Esophagus muscularis mucosa (tissue), 4 donors: ENCODE measurements at regions not wholly inside any gene's neighbourhood (a gene's known extent, or its start where the extent isn't known, plus 50 kb on each side); places are given as distances from the start of the nearest gene placed in this dataset.

Experiments used
- DNase-seq: peaks from one replicate; pipeline ENCODE4 v3.0.0-alpha.2; 2017; ENCODE audit errors: extremely low spot score
- H3K27ac ChIP-seq, 4 donors: fragments of 200-600 bp; sonication (generic); replicated peaks in 1 of 4; 1 replicate in 3 of 4; 2 replicates in 1 of 4; pipeline ENCODE4 v1.5.1; 2016 to 2019; ENCODE audit warnings: mild to moderate bottlenecking in 1 of 4
- H3K27me3 ChIP-seq, 4 donors: fragments of 200-600 bp; sonication (generic); one replicate each; pipeline versions ENCODE4 v1.5.1 to v1.6.0; 2016 to 2019
- H3K36me3 ChIP-seq, 4 donors: fragments of 200-600 bp; sonication (generic); one replicate each; pipeline ENCODE4 v1.5.1; 2016 to 2019
- H3K4me1 ChIP-seq, 4 donors: fragments of 200-600 bp; sonication (generic); one replicate each; pipeline ENCODE4 v1.5.1; 2016 to 2019
- H3K4me3 ChIP-seq, 4 donors: fragments of 200-600 bp; sonication (generic); 1 replicate in 2 of 4; 2 replicates in 2 of 4; pipeline ENCODE4 v1.5.1; 2016 to 2019; ENCODE audit warnings: mild to moderate bottlenecking in 4 of 4, moderate library complexity in 1 of 4
- H3K9me3 ChIP-seq, 4 donors: fragments of 200-600 bp; sonication (generic); 1 replicate in 3 of 4; 2 replicates in 1 of 4; pipeline ENCODE4 v1.5.1; 2016 to 2019
- CTCF ChIP-seq, 3 experiments: fragments of 200-600 bp in 2 of 3; fragments of 450-650 bp in 1 of 3; sonication (generic) in 2 of 3; IDR thresholded peaks; one replicate each; pipeline ENCODE4 v1.5.1; 2017 to 2019; ENCODE audit warnings: antibody characterized with exemption in 3 of 3, mild to moderate bottlenecking in 2 of 3, moderate library complexity in 1 of 3
- EP300 ChIP-seq: sonication (generic); formaldehyde crosslinking; IDR thresholded peaks from one replicate; pipeline ENCODE4 v1.6.1; 2017; ENCODE audit warnings: antibody characterized with exemption
- POLR2A ChIP-seq: fragments of 450-650 bp; IDR thresholded peaks from one replicate; pipeline ENCODE4 v1.6.1; 2017; ENCODE audit warnings: antibody characterized with exemption, moderate library complexity, mild to moderate bottlenecking, low read depth
- POLR2AphosphoS5 ChIP-seq, 2 donors: sonication (generic); formaldehyde crosslinking; IDR thresholded peaks; one replicate each; pipeline ENCODE4 v1.6.1; 2017; ENCODE audit warnings: antibody characterized with exemption in 2 of 2
- WGBS: methylation state at CpG from one replicate; pipeline ENCODE4 v1.1.5; 2018; 5-methylcytosine and 5-hydroxymethylcytosine counted together
- intact Hi-C: fragments of 100-400 bp; cut with DNase I; formaldehyde crosslinking; loops from one replicate; pipeline ENCODE4 v1.15.1; 2023

DNA sequence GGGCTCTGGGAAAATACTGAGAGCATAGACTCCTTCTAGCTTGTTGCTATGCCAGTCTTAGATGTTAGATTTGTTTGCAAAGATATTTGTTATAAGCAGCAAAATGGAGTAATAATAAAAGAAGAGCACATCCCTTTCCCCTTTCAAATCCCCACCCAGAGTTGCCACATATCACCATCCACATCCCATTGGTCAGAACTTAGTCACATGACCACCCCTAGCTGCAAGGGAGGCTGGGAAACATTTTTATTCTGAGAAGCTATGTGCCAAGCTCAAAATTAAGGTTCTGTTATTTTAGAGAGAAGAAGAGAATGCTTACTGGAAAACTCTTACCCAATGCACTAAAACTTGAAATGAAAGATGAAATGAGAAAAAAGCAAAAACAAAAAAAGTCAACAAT, 193.9 kb upstream of the MVB12B start:
- TF ChIP-seq EP300 (no peak), CTCF (IDR thresholded peaks at IDR 0.05) (no peak), POLR2AphosphoS5 (IDR thresholded peaks at IDR 0.05) (no peak)
- no peak overlapping the region for H3K27ac ChIP-seq
- peaks cover 0 to under 1% (median 0%) of the 10 kb centered on the region in 4 donors for H3K27me3 ChIP-seq
- no peak overlapping the region for H3K4me3 ChIP-seq
- no peaks in the 10 kb centered on the region for H3K4me1 ChIP-seq
- intact Hi-C loops, result no loop called here
- H3K36me3 ChIP-seq, result no peaks in the 10 kb centered on the region
- no peak for DNase-seq
- peaks cover 0 to 13% (median 10%) of the 10 kb centered on the region in 4 donors for H3K9me3 ChIP-seq

DNA sequence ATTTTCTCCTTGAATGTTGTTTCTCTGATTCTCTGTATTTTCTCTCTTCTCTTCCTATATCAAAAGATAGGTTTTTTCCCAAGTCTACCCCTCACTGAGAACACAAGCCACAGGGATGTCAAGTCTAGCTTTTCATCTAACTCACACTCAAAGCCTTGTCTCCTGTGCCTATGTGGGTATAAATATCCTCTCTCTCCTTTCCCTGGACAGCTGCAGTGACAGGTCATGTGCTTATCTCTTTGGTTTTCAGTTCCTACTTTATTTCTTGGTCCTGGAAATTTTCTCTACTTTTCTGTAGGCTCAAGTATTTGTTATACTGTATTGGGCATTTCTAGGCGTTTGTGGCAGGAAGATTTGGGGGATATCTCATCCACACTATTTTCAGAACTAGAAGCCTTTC, 182.4 kb upstream of the MVB12B start:
- H3K36me3 ChIP-seq, result no peaks in the 10 kb centered on the region
- H3K27me3 ChIP-seq, result no peaks in the 10 kb centered on the region
- no peak for TF ChIP-seq POLR2AphosphoS5 (IDR thresholded peaks at IDR 0.05)
- TF ChIP-seq EP300, result no peak
- no peak for TF ChIP-seq CTCF (IDR thresholded peaks at IDR 0.05)
- TF ChIP-seq POLR2A, result no peak
- WGBS, result 31% methylated on average over 1 of the region's 1 CpG
- no peak overlapping the region for H3K4me3 ChIP-seq
- peaks cover 3 to 10% (median 7%) of the 10 kb centered on the region in 4 donors for H3K4me1 ChIP-seq
- peaks cover 0 to 6% (median 2%) of the 10 kb centered on the region in 4 donors for H3K9me3 ChIP-seq
- H3K27ac ChIP-seq, result no peak overlapping the region
- peak; percentile 64 for DNase-seq
- intact Hi-C loops, result no loop called here

GRCh38 chr9:126144603-126145456, 181.8 kb upstream of the MVB12B start:
- H3K4me3 ChIP-seq, result no peak overlapping the region
- H3K27ac ChIP-seq, result no peak overlapping the region
- intact Hi-C loops, result no loop called here
- no peaks in the 10 kb centered on the region for H3K27me3 ChIP-seq
- TF ChIP-seq POLR2AphosphoS5 (IDR thresholded peaks at IDR 0.05) (no peak), EP300 (no peak), CTCF (IDR thresholded peaks at IDR 0.05) (no peak), POLR2A (no peak)
- peaks cover 0 to 4% (median 0%) of the 10 kb centered on the region in 4 donors for H3K9me3 ChIP-seq
- H3K4me1 ChIP-seq, result peaks cover 3 to 10% (median 7%) of the 10 kb centered on the region in 4 donors
- H3K36me3 ChIP-seq, result no peaks in the 10 kb centered on the region
- peak; percentile 86 for DNase-seq
- 50% methylated on average over 11 of the region's 11 CpGs for WGBS

GRCh38 chr9:126145887-126146253, 180.8 kb upstream of the MVB12B start:
- H3K36me3 ChIP-seq, result no peaks in the 10 kb centered on the region
- TF ChIP-seq CTCF (IDR thresholded peaks at IDR 0.05) (no peak), POLR2AphosphoS5 (IDR thresholded peaks at IDR 0.05) (no peak), POLR2A (no peak), EP300 (no peak)
- no peak overlapping the region for H3K27ac ChIP-seq
- intact Hi-C loops, result no loop called here
- H3K4me3 ChIP-seq, result no peak overlapping the region
- WGBS, result 93% methylated on average over 4 of the region's 4 CpGs
- no peak for DNase-seq
- no peaks in the 10 kb centered on the region for H3K9me3 ChIP-seq
- peaks cover 3 to 12% (median 7%) of the 10 kb centered on the region in 4 donors for H3K4me1 ChIP-seq
- H3K27me3 ChIP-seq, result no peaks in the 10 kb centered on the region
